ENCODE measurements at regions not wholly inside any gene's neighbourhood (a gene's known extent, or its start where the extent isn't known, plus 50 kb on each side); places are given as distances from the start of the nearest gene placed in this dataset.

DNA sequence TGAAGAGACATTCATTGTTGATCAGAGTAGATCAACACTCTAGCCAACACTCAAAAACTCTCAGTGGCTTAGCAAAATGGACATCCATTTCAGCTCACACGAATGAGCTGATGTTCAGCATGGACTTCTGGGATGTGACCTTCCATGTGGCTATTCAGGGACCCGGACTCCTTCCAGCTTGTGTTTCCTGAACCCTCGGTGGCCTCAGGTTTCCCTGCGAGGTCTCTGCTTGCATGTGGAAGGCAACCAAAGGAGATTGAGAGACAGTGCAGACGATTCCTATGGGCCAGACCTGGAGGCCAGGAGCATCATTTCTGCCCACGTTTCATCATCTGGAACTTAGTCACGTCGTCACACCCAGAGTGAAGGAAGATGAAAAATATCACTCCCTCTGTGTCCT lies 1137.4 kb downstream of the TBC1D22A start:
- TF ChIP-seq, protein P1, sequence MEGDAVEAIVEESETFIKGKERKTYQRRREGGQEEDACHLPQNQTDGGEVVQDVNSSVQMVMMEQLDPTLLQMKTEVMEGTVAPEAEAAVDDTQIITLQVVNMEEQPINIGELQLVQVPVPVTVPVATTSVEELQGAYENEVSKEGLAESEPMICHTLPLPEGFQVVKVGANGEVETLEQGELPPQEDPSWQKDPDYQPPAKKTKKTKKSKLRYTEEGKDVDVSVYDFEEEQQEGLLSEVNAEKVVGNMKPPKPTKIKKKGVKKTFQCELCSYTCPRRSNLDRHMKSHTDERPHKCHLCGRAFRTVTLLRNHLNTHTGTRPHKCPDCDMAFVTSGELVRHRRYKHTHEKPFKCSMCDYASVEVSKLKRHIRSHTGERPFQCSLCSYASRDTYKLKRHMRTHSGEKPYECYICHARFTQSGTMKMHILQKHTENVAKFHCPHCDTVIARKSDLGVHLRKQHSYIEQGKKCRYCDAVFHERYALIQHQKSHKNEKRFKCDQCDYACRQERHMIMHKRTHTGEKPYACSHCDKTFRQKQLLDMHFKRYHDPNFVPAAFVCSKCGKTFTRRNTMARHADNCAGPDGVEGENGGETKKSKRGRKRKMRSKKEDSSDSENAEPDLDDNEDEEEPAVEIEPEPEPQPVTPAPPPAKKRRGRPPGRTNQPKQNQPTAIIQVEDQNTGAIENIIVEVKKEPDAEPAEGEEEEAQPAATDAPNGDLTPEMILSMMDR (IDR thresholded peaks at IDR 0.05), result no peak
- Histone ChIP-seq H3K4me1 (no peaks in the 10 kb centered on the region), H3K27ac (no peak overlapping the region), H3K4me3 (no peak overlapping the region), H3K9me3 (peaks cover 0 to 6% of the 10 kb centered on the region in 2 donors), H3K36me3 (no peaks in the 10 kb centered on the region), H3K27me3 (no peaks in the 10 kb centered on the region)
- DNase-seq (ENCODE audit: low spot score), result peak; percentile 40

DNA sequence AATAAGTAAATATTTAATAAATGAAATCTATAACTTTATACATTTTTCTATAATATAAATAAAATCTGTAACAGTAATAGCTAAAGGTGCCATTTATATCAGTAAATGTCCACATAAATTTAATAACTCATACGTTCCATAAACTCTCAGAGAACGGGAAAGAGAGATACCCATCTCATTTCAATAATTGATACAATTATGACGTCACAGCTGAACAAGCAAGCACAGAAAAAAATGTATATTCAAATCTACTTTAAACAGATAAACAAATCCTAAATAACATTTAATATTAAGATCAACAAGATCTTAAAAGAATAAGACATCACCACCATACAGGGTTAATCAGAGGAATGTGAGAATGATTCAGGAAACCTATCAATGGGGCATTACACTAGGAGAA lies 1136.5 kb downstream of the TBC1D22A start:
- H3K36me3 ChIP-seq, result no peaks in the 10 kb centered on the region
- H3K4me1 ChIP-seq, result no peaks in the 10 kb centered on the region
- H3K9me3 ChIP-seq, result peaks cover 0 to 15% of the 10 kb centered on the region in 2 donors
- no peaks in the 10 kb centered on the region for H3K27me3 ChIP-seq
- no peak overlapping the region for H3K27ac ChIP-seq
- no peak overlapping the region for H3K4me3 ChIP-seq
- TF ChIP-seq, protein P1 (IDR thresholded peaks at IDR 0.05), result no peak
- no peak for DNase-seq (ENCODE audit: low spot score)

DNA sequence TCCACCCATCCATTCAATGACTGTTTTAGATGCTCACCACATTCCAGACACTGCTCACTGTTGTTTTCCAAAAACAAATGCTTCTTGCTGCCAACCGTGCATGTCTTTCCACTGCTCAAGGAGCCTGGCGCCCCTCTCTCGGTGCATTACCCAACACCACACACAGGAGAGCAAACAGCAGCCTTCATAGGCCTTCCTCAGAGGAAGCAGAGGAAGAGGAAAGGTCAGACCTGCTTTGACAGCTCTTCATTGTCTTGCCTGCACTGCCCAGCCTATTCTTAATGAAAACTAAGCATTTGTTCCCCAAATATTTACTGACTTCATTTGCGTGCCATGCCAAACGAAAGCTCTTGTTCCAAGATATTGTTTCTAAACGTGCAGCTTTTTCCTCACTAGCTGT lies 1129.2 kb downstream of the TBC1D22A start:
- Histone ChIP-seq H3K27ac (no peak overlapping the region), H3K4me1 (no peaks in the 10 kb centered on the region), H3K36me3 (no peaks in the 10 kb centered on the region), H3K4me3 (no peak overlapping the region), H3K9me3 (peaks cover 0 to 19% of the 10 kb centered on the region in 2 donors), H3K27me3 (no peaks in the 10 kb centered on the region)
- no peak for DNase-seq (ENCODE audit: low spot score)
- TF ChIP-seq, protein P1 (IDR thresholded peaks at IDR 0.05), result no peak

DNA sequence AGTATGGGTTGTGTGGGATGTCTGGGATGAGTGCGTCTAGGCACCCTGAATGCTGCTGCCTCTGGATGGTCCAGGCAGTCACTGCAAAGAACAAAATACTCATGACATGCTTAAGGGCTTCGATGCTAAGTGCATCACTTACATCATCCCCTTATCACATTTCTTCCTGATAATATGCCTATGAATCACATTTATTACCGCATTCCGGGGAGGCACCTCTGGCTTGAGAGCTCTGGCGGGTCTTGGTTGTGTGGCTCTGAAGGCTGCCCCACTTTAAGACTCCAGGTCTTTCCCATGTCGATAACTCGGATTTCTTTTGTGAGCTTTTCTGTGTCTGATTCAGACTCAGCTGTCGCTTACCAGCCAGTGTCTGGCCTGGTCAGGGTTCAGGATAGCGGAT lies 1126.4 kb downstream of the TBC1D22A start:
- Histone ChIP-seq H3K27ac (no peak overlapping the region), H3K9me3 (peaks cover 0 to 2% of the 10 kb centered on the region in 2 donors), H3K4me3 (no peak overlapping the region), H3K4me1 (no peaks in the 10 kb centered on the region), H3K27me3 (no peaks in the 10 kb centered on the region), H3K36me3 (no peaks in the 10 kb centered on the region)
- no peak for DNase-seq (ENCODE audit: low spot score)
- TF ChIP-seq, protein P1 (IDR thresholded peaks at IDR 0.05), result no peak

DNA sequence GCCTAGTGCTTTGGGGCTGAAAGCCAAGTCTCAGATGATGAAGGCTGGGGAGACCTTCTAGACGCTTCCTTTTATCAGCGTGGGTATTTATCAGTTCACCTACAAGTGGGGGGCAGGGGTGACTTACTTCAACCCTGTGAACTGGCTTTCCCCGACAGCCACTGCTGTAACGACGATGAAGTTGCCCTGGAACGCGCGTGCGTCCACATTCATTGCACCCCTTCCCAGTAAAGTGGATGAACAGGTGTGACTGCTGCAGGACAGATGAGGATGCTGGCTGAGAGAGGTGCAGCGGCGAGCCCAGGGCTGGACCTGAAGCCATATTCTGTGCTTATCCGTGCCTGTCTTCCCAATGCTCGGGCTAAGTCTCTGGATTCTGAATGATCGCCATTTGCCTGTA lies 1122.3 kb downstream of the TBC1D22A start:
- H3K36me3 ChIP-seq, result no peaks in the 10 kb centered on the region
- TF ChIP-seq, protein P1 (IDR thresholded peaks at IDR 0.05), result no peak

DNA sequence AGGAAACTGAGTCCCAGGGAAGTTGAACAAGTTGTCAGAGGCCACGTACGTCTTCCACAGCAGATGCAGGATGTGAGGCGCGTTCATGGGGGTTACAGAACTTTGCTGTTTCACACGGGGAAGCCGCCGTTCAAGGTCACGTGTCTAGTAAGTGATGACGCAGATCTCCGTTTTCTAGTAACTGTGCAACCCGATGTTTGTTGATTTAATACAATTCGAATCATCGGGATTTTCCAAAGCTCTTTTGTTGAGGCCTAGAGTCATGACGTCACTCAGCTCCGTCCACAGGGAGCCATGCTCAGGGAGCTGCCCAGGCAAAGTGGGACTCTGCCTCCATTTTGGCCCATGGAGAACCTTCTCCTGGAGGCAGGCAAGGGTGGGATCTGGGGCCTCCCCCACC lies 1121.8 kb downstream of the TBC1D22A start:
- Histone ChIP-seq H3K4me3 (no peak overlapping the region), H3K4me1 (no peaks in the 10 kb centered on the region), H3K27ac (no peak overlapping the region), H3K36me3 (no peaks in the 10 kb centered on the region), H3K9me3 (no peaks in the 10 kb centered on the region), H3K27me3 (no peaks in the 10 kb centered on the region)
- DNase-seq (ENCODE audit: low spot score), result no peak
- TF ChIP-seq, protein P1 (IDR thresholded peaks at IDR 0.05), result no peak

More for the DNA sequence above, 1122.3 kb downstream of the TBC1D22A start:
- Histone ChIP-seq H3K9me3 (no peaks in the 10 kb centered on the region), H3K27ac (no peak overlapping the region), H3K4me1 (no peaks in the 10 kb centered on the region), H3K4me3 (no peak overlapping the region), H3K27me3 (no peaks in the 10 kb centered on the region)
- DNase-seq (ENCODE audit: low spot score), result no peak

Data from right atrium auricular region (tissue), 2 donors.